ENCODE measurements at regions not wholly inside any gene's neighbourhood (a gene's known extent, or its start where the extent isn't known, plus 50 kb on each side); places are given as distances from the start of the nearest gene placed in this dataset.

DNA sequence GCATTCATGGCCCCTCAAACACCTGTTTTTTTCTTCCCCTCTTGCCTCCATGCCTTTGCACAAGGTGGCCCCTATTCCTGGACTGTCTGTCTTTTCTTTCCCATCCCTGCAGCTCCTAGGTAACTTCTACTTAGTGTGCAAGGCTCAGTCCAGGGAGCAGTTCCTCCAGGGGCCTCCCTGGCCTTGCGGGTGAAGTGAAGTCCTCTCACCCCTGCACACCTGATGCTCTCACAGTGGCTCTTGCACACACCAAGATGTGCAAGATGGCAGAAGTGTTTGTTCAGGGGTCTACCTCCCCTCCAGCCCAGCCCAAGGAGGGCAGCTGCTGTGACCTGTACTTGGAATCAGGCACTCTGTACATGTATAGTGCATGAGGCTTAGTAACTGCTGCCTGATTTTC, 236.8 kb upstream of the HS6ST1 start:
- TF ChIP-seq POLR2A (IDR thresholded peaks at IDR 0.05): no peak
- TF ChIP-seq, protein P1, sequence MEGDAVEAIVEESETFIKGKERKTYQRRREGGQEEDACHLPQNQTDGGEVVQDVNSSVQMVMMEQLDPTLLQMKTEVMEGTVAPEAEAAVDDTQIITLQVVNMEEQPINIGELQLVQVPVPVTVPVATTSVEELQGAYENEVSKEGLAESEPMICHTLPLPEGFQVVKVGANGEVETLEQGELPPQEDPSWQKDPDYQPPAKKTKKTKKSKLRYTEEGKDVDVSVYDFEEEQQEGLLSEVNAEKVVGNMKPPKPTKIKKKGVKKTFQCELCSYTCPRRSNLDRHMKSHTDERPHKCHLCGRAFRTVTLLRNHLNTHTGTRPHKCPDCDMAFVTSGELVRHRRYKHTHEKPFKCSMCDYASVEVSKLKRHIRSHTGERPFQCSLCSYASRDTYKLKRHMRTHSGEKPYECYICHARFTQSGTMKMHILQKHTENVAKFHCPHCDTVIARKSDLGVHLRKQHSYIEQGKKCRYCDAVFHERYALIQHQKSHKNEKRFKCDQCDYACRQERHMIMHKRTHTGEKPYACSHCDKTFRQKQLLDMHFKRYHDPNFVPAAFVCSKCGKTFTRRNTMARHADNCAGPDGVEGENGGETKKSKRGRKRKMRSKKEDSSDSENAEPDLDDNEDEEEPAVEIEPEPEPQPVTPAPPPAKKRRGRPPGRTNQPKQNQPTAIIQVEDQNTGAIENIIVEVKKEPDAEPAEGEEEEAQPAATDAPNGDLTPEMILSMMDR (IDR thresholded peaks at IDR 0.05): no peak

All from lower leg skin (tissue), 3 donors.